C4-2B (cell line): ENCODE measurements at regions not wholly inside any gene's neighbourhood (a gene's known extent, or its start where the extent isn't known, plus 50 kb on each side); places are given as distances from the start of the nearest gene placed in this dataset.

ENCODE experiments used
- H3K27ac ChIP-seq: fragments of 450-650 bp; 2 replicates; pipeline ENCODE4 v1.5.1; 2017
- ZFX ChIP-seq: fragments of 450-650 bp; IDR thresholded peaks from 2 replicates; pipeline ENCODE4 v1.6.1; 2017
- TF ChIP-seq, protein P1 (sequence below): fragments of 450-650 bp; conservative IDR thresholded peaks from 2 replicates; pipeline ENCODE4 v1.5.1; 2017; ENCODE audit warnings: mild to moderate bottlenecking

DNA sequence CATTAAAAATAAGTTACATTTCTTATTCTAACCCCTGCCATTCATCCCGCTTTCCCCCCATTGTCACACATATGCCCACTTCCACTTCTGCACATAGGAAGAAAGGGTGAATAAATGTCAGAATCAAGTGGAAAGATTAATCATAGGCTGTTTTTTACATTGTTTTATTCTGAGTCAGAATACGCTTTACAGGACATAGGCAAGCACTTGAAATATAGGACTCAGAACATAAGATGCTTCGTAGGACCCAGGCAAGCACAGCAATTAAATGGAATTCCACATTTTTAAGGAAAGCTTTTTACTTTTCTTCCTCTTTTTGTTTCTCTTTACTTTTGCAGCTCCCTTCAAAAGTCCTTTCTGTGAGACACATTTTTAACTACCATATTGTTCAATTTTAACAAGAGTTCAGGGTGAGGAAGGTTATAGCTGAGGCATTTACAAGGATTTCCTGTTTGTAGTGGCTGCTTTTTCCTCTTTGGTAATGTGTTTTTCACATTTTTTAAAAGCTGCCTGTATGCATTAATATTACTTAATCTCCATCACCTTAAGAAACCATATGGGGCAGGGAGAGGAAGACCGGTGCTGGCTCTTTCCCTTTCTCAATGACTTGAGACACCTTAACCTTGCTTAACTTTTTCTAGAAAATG is 130.0 kb downstream of the TES start:
- H3K27ac ChIP-seq = no peak overlapping the region
- TF ChIP-seq, protein P1, sequence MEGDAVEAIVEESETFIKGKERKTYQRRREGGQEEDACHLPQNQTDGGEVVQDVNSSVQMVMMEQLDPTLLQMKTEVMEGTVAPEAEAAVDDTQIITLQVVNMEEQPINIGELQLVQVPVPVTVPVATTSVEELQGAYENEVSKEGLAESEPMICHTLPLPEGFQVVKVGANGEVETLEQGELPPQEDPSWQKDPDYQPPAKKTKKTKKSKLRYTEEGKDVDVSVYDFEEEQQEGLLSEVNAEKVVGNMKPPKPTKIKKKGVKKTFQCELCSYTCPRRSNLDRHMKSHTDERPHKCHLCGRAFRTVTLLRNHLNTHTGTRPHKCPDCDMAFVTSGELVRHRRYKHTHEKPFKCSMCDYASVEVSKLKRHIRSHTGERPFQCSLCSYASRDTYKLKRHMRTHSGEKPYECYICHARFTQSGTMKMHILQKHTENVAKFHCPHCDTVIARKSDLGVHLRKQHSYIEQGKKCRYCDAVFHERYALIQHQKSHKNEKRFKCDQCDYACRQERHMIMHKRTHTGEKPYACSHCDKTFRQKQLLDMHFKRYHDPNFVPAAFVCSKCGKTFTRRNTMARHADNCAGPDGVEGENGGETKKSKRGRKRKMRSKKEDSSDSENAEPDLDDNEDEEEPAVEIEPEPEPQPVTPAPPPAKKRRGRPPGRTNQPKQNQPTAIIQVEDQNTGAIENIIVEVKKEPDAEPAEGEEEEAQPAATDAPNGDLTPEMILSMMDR = no peak
- TF ChIP-seq ZFX = no peak

DNA sequence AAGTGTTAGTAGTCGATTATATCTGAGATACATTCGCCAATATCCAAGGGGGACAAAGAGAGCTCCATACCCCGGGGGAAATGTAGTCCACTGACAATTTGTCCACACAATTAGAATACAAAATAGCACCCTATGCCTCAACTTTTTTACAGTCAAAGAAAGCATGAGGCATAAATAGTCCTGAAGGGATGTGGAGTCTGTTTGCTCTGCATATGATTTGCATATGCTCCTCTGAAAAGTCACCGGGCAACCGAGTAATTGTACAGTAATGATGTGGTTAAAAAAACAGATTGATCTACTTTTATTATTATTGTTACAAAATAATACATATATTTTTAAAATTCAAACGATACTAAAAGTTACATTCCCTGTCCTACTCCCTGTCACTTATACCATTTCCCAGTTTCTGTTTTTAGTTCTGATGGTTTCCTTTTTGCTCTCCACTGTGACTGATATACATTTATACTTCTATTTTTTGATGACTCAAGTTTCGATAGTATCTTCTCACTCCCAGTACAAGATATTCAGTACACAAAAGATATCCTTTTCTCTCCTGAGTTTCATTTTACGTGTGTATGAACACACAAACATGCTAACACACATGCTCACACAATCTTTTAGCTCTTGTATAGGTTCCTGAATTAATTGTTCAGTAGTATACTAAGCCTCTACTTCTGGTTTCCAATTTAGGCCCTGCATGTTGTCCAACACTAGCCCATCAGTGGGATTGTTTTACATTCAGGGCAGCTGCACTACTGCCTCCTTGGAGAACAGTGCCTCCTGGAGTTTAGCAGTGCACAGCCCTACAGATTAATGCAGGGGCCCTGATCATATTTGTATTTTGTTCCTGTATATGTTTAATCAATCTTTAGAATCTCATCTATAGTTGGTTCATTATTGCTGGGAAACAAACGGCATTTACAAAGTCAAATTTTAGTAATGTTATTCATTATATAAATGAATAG is 130.9 kb downstream of the TES start:
- no peak overlapping the region for H3K27ac ChIP-seq
- no peak for TF ChIP-seq ZFX
- TF ChIP-seq, protein P1 = peak; percentile 52

GRCh38 chr7:116342125-116342524 is 131.8 kb downstream of the TES start:
- H3K27ac ChIP-seq = no peak overlapping the region
- no peak for TF ChIP-seq ZFX
- TF ChIP-seq, protein P1 = no peak

DNA sequence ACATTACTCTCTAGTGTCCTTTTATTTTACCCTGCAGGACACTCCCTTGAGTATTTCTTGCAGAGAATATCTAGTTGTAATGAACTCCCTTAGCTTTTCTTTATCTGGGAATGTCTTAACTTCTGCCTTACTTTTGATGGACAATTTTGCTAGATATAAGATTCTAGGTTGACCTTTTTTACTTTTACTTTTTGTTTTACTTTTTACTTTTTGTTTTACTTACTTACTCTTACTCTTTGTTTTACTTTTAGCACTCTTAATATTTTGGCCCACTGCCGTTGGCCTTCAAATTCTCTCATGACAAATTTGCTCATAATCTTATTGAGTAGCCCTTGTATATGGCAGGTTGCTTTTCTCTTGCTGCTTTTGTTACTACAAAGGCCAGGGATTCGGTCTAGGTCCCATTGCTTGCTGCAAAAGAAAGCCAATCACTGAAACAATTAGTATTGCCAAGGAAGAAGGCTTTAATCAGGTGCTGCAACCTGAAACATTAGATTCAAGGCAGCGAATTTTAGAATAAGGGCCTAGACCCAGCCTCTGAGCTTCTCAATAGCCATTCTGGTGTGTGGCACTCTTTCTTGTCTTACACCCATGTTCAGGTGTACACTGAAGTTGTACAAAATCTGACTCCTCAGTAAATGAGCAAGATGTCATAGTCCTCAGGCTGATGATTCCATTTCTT is 137.0 kb downstream of the TES start:
- H3K27ac ChIP-seq = no peak overlapping the region
- TF ChIP-seq, protein P1 = no peak
- TF ChIP-seq ZFX = no peak

- TF ChIP-seq, protein P1 = no peak
- TF ChIP-seq ZFX = no peak
- no peak overlapping the region for H3K27ac ChIP-seq
Observed at GRCh38 chr7:116348346-116348745, 138.0 kb downstream of the TES start.

DNA sequence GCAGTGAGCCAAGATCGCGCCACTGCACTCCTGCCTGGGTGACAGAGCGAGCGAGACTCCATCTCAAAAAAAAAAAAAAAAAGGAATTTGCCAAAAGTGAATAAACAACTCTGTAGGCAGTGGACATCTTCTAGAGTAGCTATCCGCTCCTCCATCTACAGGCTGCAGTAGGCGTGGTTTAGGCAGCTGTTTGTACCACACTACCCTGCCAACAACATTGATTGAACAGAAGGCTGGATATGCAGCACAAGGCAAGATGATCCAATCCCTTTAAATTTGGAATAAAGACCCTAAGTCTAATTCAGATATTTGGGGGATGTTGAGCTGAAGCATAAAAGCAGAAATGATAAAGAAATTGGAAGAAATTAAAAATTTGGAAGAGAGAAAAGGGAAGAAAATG is 141.6 kb downstream of the TES start:
- TF ChIP-seq, protein P1 = no peak
- no peak for TF ChIP-seq ZFX
- no peak overlapping the region for H3K27ac ChIP-seq

DNA sequence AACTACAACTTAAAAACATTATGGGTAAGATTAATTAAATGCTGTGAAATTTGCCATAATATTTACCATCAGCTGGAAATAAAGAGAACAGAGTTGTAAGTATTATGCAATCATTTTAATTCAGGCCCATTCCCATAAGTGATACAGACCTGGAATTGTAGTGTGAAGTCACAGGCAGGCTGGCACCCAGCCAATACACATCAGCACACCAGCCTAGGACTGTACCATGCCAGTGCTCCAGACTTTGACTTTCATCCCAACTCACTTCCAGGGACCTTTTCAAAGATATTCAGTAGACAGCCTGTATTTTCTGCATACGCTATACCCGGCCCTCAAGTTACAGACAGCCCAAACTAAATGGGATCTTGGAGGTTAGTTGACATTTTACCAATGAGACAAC is 143.3 kb downstream of the TES start:
- TF ChIP-seq ZFX = no peak
- TF ChIP-seq, protein P1 = no peak
- H3K27ac ChIP-seq = no peak overlapping the region
